ENCODE measurements at regions not wholly inside any gene's neighbourhood (a gene's known extent, or its start where the extent isn't known, plus 50 kb on each side); places are given as distances from the start of the nearest gene placed in this dataset.

GRCh38 chr16:6926762-6927161 is 405.9 kb upstream of the RBFOX1 start:
- TF ChIP-seq ZBTB7A (IDR thresholded peaks at IDR 0.05; ENCODE audit: low read depth) (no peak), NFIC (IDR thresholded peaks at IDR 0.05) (no peak), FOXM1 (IDR thresholded peaks at IDR 0.05; ENCODE audit: borderline replicate concordance, low read depth) (no peak), TEAD4 (IDR thresholded peaks at IDR 0.05) (no peak), TAF1 (IDR thresholded peaks at IDR 0.05; ENCODE audit: low read depth) (no peak), RAD21 (IDR thresholded peaks at IDR 0.05; ENCODE audit: low read depth) (no peak), USF1 (IDR thresholded peaks at IDR 0.05) (no peak), REST (IDR thresholded peaks at IDR 0.05; ENCODE audit: low read depth) (no peak), CREB1 (IDR thresholded peaks at IDR 0.05; ENCODE audit: low read depth) (no peak), EGR1 (IDR thresholded peaks at IDR 0.05) (no peak), CEBPB (IDR thresholded peaks at IDR 0.05) (no peak), TCF12 (IDR thresholded peaks at IDR 0.05; ENCODE audit: low read depth) (no peak), EP300 (IDR thresholded peaks at IDR 0.05; ENCODE audit: borderline replicate concordance) (no peak), MAX (IDR thresholded peaks at IDR 0.05) (no peak), YY1 (IDR thresholded peaks at IDR 0.05; ENCODE audit: low read depth) (no peak)

GRCh38 chr16:6926341-6926740 is 406.3 kb upstream of the RBFOX1 start:
- TF ChIP-seq TEAD4 (IDR thresholded peaks at IDR 0.05), result no peak
- TF ChIP-seq ZBTB7A (IDR thresholded peaks at IDR 0.05; ENCODE audit: low read depth), result no peak
- no peak for TF ChIP-seq CEBPB (IDR thresholded peaks at IDR 0.05)
- no peak for TF ChIP-seq YY1 (IDR thresholded peaks at IDR 0.05; ENCODE audit: low read depth)
- TF ChIP-seq USF1 (IDR thresholded peaks at IDR 0.05), result no peak
- TF ChIP-seq NFIC (IDR thresholded peaks at IDR 0.05), result no peak
- TF ChIP-seq FOXM1 (IDR thresholded peaks at IDR 0.05; ENCODE audit: borderline replicate concordance, low read depth), result no peak
- no peak for TF ChIP-seq EGR1 (IDR thresholded peaks at IDR 0.05)
- no peak for TF ChIP-seq MAX (IDR thresholded peaks at IDR 0.05)
- no peak for TF ChIP-seq TAF1 (IDR thresholded peaks at IDR 0.05; ENCODE audit: low read depth)
- TF ChIP-seq TCF12 (IDR thresholded peaks at IDR 0.05; ENCODE audit: low read depth), result no peak
- no peak for TF ChIP-seq CREB1 (IDR thresholded peaks at IDR 0.05; ENCODE audit: low read depth)
- TF ChIP-seq REST (IDR thresholded peaks at IDR 0.05; ENCODE audit: low read depth), result no peak
- no peak for TF ChIP-seq EP300 (IDR thresholded peaks at IDR 0.05; ENCODE audit: borderline replicate concordance)
- TF ChIP-seq RAD21 (IDR thresholded peaks at IDR 0.05; ENCODE audit: low read depth), result no peak

GRCh38 chr16:6918646-6919045 is 414.0 kb upstream of the RBFOX1 start:
- TF ChIP-seq ZBTB7A (IDR thresholded peaks at IDR 0.05; ENCODE audit: low read depth), result no peak
- TF ChIP-seq EGR1 (IDR thresholded peaks at IDR 0.05), result no peak
- TF ChIP-seq USF1 (IDR thresholded peaks at IDR 0.05), result no peak
- TF ChIP-seq CEBPB (IDR thresholded peaks at IDR 0.05), result no peak
- no peak for TF ChIP-seq MAX (IDR thresholded peaks at IDR 0.05)
- TF ChIP-seq TEAD4 (IDR thresholded peaks at IDR 0.05), result no peak
- no peak for TF ChIP-seq EP300 (IDR thresholded peaks at IDR 0.05; ENCODE audit: borderline replicate concordance)
- TF ChIP-seq TCF12 (IDR thresholded peaks at IDR 0.05; ENCODE audit: low read depth), result no peak
- no peak for TF ChIP-seq REST (IDR thresholded peaks at IDR 0.05; ENCODE audit: low read depth)
- no peak for TF ChIP-seq NFIC (IDR thresholded peaks at IDR 0.05)
- no peak for TF ChIP-seq FOXM1 (IDR thresholded peaks at IDR 0.05; ENCODE audit: borderline replicate concordance, low read depth)
- no peak for TF ChIP-seq YY1 (IDR thresholded peaks at IDR 0.05; ENCODE audit: low read depth)
- no peak for TF ChIP-seq TAF1 (IDR thresholded peaks at IDR 0.05; ENCODE audit: low read depth)
- TF ChIP-seq RAD21 (IDR thresholded peaks at IDR 0.05; ENCODE audit: low read depth), result no peak
- TF ChIP-seq CREB1 (IDR thresholded peaks at IDR 0.05; ENCODE audit: low read depth), result no peak

Measured in Ishikawa (cell line).